ENCODE measurements at regions not wholly inside any gene's neighbourhood (a gene's known extent, or its start where the extent isn't known, plus 50 kb on each side); places are given as distances from the start of the nearest gene placed in this dataset.
"Not testable (repeated sequence)": the region's sequence is repeated elsewhere in the genome, so short reads cannot be mapped to it uniquely, and the experiment has no call there.

DNA sequence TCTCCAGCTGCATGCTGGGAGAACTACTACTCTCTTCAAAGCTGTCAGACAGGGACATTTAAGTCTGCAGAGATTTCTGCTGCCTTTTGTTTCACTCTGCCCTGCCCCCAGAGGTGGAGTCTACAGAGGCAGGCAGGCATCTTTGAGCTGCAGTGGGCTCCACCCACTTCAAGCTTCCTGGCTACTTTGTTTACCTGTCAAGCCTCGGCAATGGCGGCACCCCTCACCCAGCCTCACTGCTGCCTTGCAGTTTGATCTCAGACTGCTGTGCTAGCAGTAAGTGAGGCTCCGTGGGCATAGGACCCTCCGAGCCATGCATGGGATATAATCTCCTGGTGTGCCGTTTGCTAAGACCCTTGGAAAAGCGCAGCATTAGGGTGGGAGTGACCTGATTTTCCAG, 61.7 kb downstream of the DMRTA1 start:
- CTCF ChIA-PET; POLR2A ChIA-PET (ENCODE audit: low non-redundant PET); H3K27ac ChIP-seq; DNase-seq (ENCODE audit: low spot score): not testable (repeated sequence)

DNA sequence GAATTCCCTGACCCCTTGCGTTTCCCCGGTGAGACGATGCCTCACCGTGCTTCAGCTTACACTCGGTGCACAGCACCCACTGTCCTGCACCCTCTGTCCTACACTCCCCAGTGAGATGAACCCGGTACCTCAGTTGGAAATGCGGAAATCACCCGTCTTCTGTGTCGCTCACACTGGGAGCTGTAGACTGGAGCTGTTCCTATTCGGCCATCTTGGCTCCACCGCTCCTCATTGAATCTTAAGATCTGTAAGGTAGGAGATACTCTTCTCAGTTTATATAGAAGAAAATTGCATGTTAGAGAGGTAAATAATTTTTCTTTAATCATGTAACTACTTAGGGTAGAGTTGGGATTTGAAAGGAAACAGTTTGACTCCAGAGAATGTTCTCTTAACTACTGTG, 62.2 kb downstream of the DMRTA1 start:
- ChIA-PET CTCF (no interaction called here), POLR2A (ENCODE audit: low non-redundant PET) (no interaction called here)
- no peak overlapping the region for H3K27ac ChIP-seq
- no peak for DNase-seq (ENCODE audit: low spot score)
- TF ChIP-seq, protein P1, sequence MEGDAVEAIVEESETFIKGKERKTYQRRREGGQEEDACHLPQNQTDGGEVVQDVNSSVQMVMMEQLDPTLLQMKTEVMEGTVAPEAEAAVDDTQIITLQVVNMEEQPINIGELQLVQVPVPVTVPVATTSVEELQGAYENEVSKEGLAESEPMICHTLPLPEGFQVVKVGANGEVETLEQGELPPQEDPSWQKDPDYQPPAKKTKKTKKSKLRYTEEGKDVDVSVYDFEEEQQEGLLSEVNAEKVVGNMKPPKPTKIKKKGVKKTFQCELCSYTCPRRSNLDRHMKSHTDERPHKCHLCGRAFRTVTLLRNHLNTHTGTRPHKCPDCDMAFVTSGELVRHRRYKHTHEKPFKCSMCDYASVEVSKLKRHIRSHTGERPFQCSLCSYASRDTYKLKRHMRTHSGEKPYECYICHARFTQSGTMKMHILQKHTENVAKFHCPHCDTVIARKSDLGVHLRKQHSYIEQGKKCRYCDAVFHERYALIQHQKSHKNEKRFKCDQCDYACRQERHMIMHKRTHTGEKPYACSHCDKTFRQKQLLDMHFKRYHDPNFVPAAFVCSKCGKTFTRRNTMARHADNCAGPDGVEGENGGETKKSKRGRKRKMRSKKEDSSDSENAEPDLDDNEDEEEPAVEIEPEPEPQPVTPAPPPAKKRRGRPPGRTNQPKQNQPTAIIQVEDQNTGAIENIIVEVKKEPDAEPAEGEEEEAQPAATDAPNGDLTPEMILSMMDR (conservative IDR thresholded peaks at IDR 0.05; ENCODE audit: low read depth) = no peak

DNA sequence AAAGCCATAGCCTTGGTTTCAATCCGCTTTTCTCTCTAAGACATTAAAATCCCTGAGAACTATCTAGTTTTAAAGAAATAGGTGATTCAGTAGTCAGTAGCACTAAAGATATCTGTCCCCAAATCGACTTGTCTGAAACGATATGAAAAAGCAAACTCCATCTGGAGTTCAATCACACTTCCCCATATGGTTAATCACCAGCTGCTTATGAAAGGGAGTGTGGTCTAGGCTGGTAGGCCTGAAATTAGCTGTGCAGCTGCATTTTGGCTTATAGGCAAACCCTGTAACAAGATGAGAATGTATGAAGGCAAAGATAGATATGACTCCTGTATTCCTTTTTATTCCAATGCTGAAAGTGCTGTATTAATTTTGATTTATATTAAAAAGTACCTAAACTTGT, 65.9 kb downstream of the DMRTA1 start:
- no peak for DNase-seq (ENCODE audit: low spot score)
- CTCF ChIA-PET = no interaction called here
- TF ChIP-seq, protein P1 (conservative IDR thresholded peaks at IDR 0.05; ENCODE audit: low read depth) = no peak
- POLR2A ChIA-PET (ENCODE audit: low non-redundant PET) = no interaction called here
- H3K27ac ChIP-seq = no peak overlapping the region

DNA sequence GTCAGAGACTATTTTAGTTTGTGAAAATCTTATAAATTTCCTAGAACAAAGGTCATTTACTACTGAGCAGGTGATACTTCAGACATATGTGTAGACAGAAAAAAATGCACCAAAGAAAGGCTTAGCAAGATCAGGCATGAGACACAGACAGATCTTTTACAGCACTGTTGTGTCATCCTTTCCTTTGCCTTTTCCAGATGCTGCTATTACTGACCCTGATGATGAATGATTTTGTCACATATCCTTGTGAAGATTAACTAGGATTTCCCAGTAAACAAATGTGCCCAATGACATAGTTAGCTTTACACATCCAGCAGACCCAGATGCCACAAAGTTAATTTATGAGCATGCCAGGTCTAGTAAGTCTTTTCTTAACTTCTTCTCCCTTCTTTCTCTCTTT, 68.2 kb downstream of the DMRTA1 start:
- ChIA-PET POLR2A (ENCODE audit: low non-redundant PET) (no interaction called here), CTCF (no interaction called here)
- no peak overlapping the region for H3K27ac ChIP-seq
- DNase-seq (ENCODE audit: low spot score) = no peak
- TF ChIP-seq, protein P1 (conservative IDR thresholded peaks at IDR 0.05; ENCODE audit: low read depth) = no peak

DNA sequence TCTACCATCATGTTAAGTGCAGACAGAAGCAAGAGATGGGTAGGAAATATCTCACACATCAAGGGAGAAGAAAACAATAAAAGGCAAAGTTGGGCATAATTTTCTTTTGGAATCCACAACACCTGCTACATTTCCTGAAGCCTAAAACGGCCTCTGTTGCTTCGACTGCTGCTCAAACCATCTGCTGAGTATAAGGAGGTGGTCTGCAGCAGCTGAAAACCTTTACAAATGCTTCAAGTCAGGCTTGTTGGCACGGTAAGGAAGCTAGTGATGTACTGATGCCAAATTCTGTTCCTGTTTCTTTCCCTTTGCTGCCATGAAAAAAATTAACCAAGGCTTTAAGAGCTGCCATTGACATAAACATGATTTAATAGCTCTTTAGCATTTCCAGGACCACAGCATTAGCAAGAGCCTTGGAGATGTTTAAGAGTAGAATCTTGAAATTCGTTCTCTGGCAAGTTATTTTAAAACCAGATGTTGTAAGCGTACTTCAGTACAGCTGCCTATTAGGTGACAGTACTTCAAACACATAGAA, 75.6 kb downstream of the DMRTA1 start:
- no peak for DNase-seq (ENCODE audit: low spot score)
- no peak overlapping the region for H3K27ac ChIP-seq
- TF ChIP-seq, protein P1 (conservative IDR thresholded peaks at IDR 0.05; ENCODE audit: low read depth) = no peak
- ChIA-PET CTCF (no interaction called here), POLR2A (ENCODE audit: low non-redundant PET) (no interaction called here)

DNA sequence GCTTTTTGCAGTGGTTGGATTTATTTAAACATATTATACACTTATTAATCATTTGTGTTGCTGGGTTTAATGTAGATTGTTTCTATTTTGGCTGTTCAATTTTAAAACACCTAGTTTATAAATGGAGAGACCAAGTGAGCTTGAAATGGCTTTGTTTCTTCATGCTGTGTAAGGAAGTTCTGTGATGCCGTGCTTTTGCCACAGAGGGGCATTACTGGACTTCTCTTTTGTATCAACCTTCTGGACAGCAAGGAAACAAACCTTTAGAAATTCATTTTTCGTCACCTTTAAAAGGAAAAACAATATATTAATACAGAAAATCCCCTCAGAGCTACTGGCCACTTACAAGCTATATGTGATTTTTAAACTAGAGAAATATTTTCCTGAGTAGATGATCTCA, 81.9 kb downstream of the DMRTA1 start:
- no peak for DNase-seq (ENCODE audit: low spot score)
- POLR2A ChIA-PET (ENCODE audit: low non-redundant PET) = no interaction called here
- CTCF ChIA-PET = interaction anchor here (0.5 to 1.0 kb wide), 4 partner anchors 11 to 1284 kb away, joined by 3 to 4 read pairs (median 3); no protein-coding TSS in a partner anchor
- TF ChIP-seq, protein P1 (conservative IDR thresholded peaks at IDR 0.05; ENCODE audit: low read depth) = peak; percentile 18; the same call in 1 of the 2 replicates
- H3K27ac ChIP-seq = no peak overlapping the region

DNA sequence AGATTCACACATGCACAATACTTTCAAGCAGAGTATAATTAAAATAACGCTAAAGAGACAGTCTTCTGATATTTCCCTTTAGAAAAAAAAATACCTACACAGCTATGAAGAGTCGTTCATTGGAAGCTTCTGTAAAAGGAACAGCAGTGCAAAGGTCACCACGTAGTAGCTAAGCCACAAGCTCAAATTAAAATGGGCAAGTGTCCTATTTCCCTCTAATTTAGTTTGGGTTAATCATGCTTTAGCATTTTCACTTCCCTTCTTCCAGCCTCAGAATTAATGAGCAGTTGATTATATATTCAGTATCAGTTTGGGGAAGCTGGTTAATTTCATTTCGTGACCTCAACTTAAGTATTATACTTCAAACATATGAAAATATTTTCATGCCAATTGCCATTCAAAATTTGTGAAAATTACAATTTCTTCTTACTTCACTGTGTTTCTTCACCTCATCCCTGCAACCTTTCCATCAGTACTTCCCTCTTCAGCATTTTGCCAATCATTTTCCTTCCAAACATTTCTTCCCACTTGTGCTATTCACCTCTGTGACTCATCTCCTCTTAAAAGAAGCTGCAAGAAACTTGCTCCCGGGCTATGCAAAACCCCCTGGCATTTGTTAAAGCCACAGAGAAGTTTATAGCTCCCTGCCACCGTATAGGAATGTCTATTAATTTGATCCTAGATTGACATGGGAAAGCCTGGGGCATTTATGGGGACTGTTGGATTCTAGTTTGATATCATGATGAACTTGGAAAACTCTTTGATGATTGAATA, 83.0 kb downstream of the DMRTA1 start:
- TF ChIP-seq, protein P1 (conservative IDR thresholded peaks at IDR 0.05; ENCODE audit: low read depth) = no peak
- DNase-seq (ENCODE audit: low spot score) = peak; percentile 21
- H3K27ac ChIP-seq = no peak overlapping the region
- POLR2A ChIA-PET (ENCODE audit: low non-redundant PET) = no interaction called here
- CTCF ChIA-PET = interaction anchor here (0.6 kb wide), 1 partner anchor 465 kb away, joined by 3 read pairs; no protein-coding TSS in a partner anchor
